GM23248 (cell line): ENCODE measurements at regions not wholly inside any gene's neighbourhood (a gene's known extent, or its start where the extent isn't known, plus 50 kb on each side); places are given as distances from the start of the nearest gene placed in this dataset.

Experiments
- EZH2 ChIP-seq: fragments of 200-600 bp; sonication (generic); IDR thresholded peaks from 2 replicates; pipeline ENCODE4 v1.6.1; 2018; ENCODE audit warnings: antibody characterized with exemption, mild to moderate bottlenecking; ENCODE audit not compliant: insufficient read depth, poor library complexity, severe bottlenecking
- EZH2phosphoT487 ChIP-seq: fragments of 200-600 bp; sonication (generic); IDR thresholded peaks from 2 replicates; pipeline ENCODE4 v1.6.1; 2018; ENCODE audit warnings: antibody characterized with exemption, moderate library complexity, mild to moderate bottlenecking, low read depth; ENCODE audit not compliant: insufficient read depth

DNA sequence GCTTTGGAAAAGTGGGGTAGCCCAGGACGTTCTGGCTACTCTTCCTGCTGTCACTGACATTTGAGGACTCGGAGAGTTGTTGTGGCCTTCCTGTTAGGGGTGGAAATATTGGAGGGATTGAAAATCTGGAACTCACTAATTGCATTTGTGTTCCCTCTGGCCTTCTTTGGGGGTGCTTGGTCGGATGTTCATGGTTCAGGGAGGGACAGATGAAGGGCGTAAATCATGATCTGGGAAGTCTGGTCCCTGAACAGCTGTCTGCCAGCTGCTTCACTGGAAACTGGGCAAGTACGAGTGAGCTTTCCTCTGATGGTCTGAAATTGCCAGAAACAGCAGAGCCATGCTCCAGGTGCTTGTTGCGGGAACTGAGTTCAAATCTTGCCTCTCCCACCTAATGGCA is 327.8 kb upstream of the C2CD4B start:
- no peak for TF ChIP-seq EZH2
- no peak for TF ChIP-seq EZH2phosphoT487
